Suprapubic skin (tissue), 4 donors: ENCODE measurements at regions not wholly inside any gene's neighbourhood (a gene's known extent, or its start where the extent isn't known, plus 50 kb on each side); places are given as distances from the start of the nearest gene placed in this dataset.
"Not testable (repeated sequence)": the region's sequence is repeated elsewhere in the genome, so short reads cannot be mapped to it uniquely, and the experiment has no call there.

Experiments used
- POLR2A ChIP-seq, 2 donors: fragments of 450-650 bp; IDR thresholded peaks; one replicate each; pipeline ENCODE4 v1.6.1; 2017; ENCODE audit warnings: antibody characterized with exemption in 2 of 2, mild to moderate bottlenecking in 2 of 2, moderate library complexity in 2 of 2
- POLR2AphosphoS5 ChIP-seq, 3 donors: sonication (generic); formaldehyde crosslinking; IDR thresholded peaks; one replicate each; pipeline ENCODE4 v1.6.1; 2017; ENCODE audit warnings: antibody characterized with exemption in 3 of 3

- not testable (repeated sequence) for TF ChIP-seq POLR2A, POLR2AphosphoS5 (IDR thresholded peaks at IDR 0.05)
These were observed 102.5 kb upstream of the ZNF658 start for GRCh38 chr9:66797905-66798616.
